WTC11 (cell line): ENCODE measurements at regions not wholly inside any gene's neighbourhood (a gene's known extent, or its start where the extent isn't known, plus 50 kb on each side); places are given as distances from the start of the nearest gene placed in this dataset.

ENCODE experiments used
- ATAC-seq: fragments of 200-7000 bp; cut with Tn5 transposase; 2 replicates; pipeline ENCODE4 v1.10.0; 2021; ENCODE audit warnings: mild to moderate bottlenecking, moderate library complexity
- CTCF ChIA-PET: fragments of 300-600 bp; sonication (Branson Sonifier 250); formaldehyde crosslinking; loops from one replicate; lab custom pipeline; 2021; ENCODE audit warnings: antibody characterized with exemption; lab: Charles Lee
- POLR2A ChIA-PET: fragments of 350-600 bp; sonication (Branson Sonifier 250); formaldehyde crosslinking; loops from one replicate; lab custom pipeline; 2021; ENCODE audit warnings: antibody characterized with exemption; lab: Charles Lee
- DNase-seq: peaks from one replicate; pipeline ENCODE4 v3.0.0; 2021; ENCODE audit warnings: low spot score
- H3K27ac Mint-ChIP-seq: 2 replicates; pipeline ENCODE4 v1.8.0; 2021; ENCODE audit warnings: mixed read lengths
- H3K27me3 Mint-ChIP-seq: 2 replicates; pipeline ENCODE4 v1.8.0; 2021; ENCODE audit warnings: low read depth, mild to moderate bottlenecking, moderate library complexity, mixed read lengths
- H3K36me3 Mint-ChIP-seq: 2 replicates; pipeline ENCODE4 v1.8.0; 2021; ENCODE audit warnings: mixed read lengths
- H3K4me1 Mint-ChIP-seq: 2 replicates; pipeline ENCODE4 v1.8.0; 2022; ENCODE audit warnings: mixed read lengths
- H3K4me3 Mint-ChIP-seq: 2 replicates; pipeline ENCODE4 v1.8.0; 2021; ENCODE audit warnings: mild to moderate bottlenecking, moderate library complexity, mixed read lengths
- H3K9me3 Mint-ChIP-seq: 2 replicates; pipeline ENCODE4 v1.8.0; 2021; ENCODE audit warnings: mixed read lengths
- E2F1 ChIP-seq: sonication (generic); formaldehyde crosslinking; IDR thresholded peaks from 2 replicates; pipeline ENCODE4 v1.8.0; 2022; ENCODE audit warnings: mild to moderate bottlenecking, missing genetic modification reagents
- FOXJ3 ChIP-seq: sonication (generic); formaldehyde crosslinking; IDR thresholded peaks from 2 replicates; pipeline ENCODE4 v1.9.0; 2021; ENCODE audit warnings: missing genetic modification reagents, mild to moderate bottlenecking, borderline replicate concordance
- FOXP1 ChIP-seq: sonication (generic); formaldehyde crosslinking; IDR thresholded peaks from 2 replicates; pipeline ENCODE4 v1.8.0; 2022; ENCODE audit warnings: missing genetic modification reagents, mild to moderate bottlenecking, moderate library complexity, borderline replicate concordance
- GTF2I ChIP-seq: fragments of 250-450 bp; sonication (Bioruptor Pico); conservative IDR thresholded peaks from 2 replicates; pipeline ENCODE4 v1.4.0; 2021; ENCODE audit warnings: mild to moderate bottlenecking
- JUN ChIP-seq: sonication (generic); formaldehyde crosslinking; IDR thresholded peaks from 2 replicates; pipeline ENCODE4 v1.8.0; 2023; ENCODE audit warnings: mild to moderate bottlenecking, missing genetic modification reagents
- KAT7 ChIP-seq: sonication (generic); formaldehyde crosslinking; IDR thresholded peaks from 2 replicates; pipeline ENCODE4 v1.8.1; 2023; ENCODE audit warnings: missing genetic modification reagents, mild to moderate bottlenecking, borderline replicate concordance
- MYBL2 ChIP-seq: sonication (generic); formaldehyde crosslinking; IDR thresholded peaks from 2 replicates; pipeline ENCODE4 v1.8.1; 2023; ENCODE audit warnings: mild to moderate bottlenecking, moderate library complexity, missing genetic modification reagents
- PRRX2 ChIP-seq: fragments of 250-450 bp; sonication (Bioruptor Pico); IDR thresholded peaks from 2 replicates; pipeline ENCODE4 v1.8.0; 2021; ENCODE audit warnings: mild to moderate bottlenecking
- SMAD3 ChIP-seq: sonication (generic); formaldehyde crosslinking; IDR thresholded peaks from 2 replicates; pipeline ENCODE4 v1.8.0; 2022; ENCODE audit warnings: missing genetic modification reagents, mild to moderate bottlenecking, borderline replicate concordance
- SOX15 ChIP-seq: fragments of 250-450 bp; sonication (Bioruptor Pico); IDR thresholded peaks from 2 replicates; pipeline ENCODE4 v1.9.0; 2021; ENCODE audit warnings: mild to moderate bottlenecking
- SP1 ChIP-seq: sonication (generic); formaldehyde crosslinking; conservative IDR thresholded peaks from 2 replicates; pipeline ENCODE4 v1.8.1; 2022; ENCODE audit warnings: missing genetic modification reagents
- STAT6 ChIP-seq: sonication (generic); formaldehyde crosslinking; conservative IDR thresholded peaks from 2 replicates; pipeline ENCODE4 v1.8.1; 2023; ENCODE audit warnings: mild to moderate bottlenecking, low read depth, missing genetic modification reagents, moderate library complexity
- USF2 ChIP-seq: sonication (generic); formaldehyde crosslinking; IDR thresholded peaks from 2 replicates; pipeline ENCODE4 v1.8.1; 2023; ENCODE audit warnings: mild to moderate bottlenecking, missing genetic modification reagents, moderate library complexity
- ZBTB43 ChIP-seq: sonication (generic); formaldehyde crosslinking; IDR thresholded peaks from 2 replicates; pipeline ENCODE4 v1.8.1; 2023; ENCODE audit warnings: mild to moderate bottlenecking, missing genetic modification reagents
- ZMAT4 ChIP-seq: fragments of 250-450 bp; sonication (Bioruptor Pico); IDR thresholded peaks from 2 replicates; pipeline ENCODE4 v1.9.0; 2021; ENCODE audit warnings: mild to moderate bottlenecking
- ZNF263 ChIP-seq: sonication (generic); formaldehyde crosslinking; IDR thresholded peaks from 2 replicates; pipeline ENCODE4 v1.8.1; 2022; ENCODE audit warnings: low read depth, mild to moderate bottlenecking, moderate library complexity, missing genetic modification reagents
- ZNF425 ChIP-seq: fragments of 250-450 bp; sonication (Bioruptor Pico); conservative IDR thresholded peaks from 2 replicates; pipeline ENCODE4 v1.9.0; 2021; ENCODE audit warnings: mild to moderate bottlenecking
- TF ChIP-seq, protein P1 (sequence below): sonication (generic); formaldehyde crosslinking; IDR thresholded peaks from 2 replicates; pipeline ENCODE4 v1.8.0; 2023; ENCODE audit warnings: missing genetic modification reagents
- TF ChIP-seq, protein P2 (sequence below): sonication (generic); formaldehyde crosslinking; IDR thresholded peaks from 2 replicates; pipeline ENCODE4 v1.8.0; 2022; ENCODE audit warnings: mild to moderate bottlenecking, missing genetic modification reagents

DNA sequence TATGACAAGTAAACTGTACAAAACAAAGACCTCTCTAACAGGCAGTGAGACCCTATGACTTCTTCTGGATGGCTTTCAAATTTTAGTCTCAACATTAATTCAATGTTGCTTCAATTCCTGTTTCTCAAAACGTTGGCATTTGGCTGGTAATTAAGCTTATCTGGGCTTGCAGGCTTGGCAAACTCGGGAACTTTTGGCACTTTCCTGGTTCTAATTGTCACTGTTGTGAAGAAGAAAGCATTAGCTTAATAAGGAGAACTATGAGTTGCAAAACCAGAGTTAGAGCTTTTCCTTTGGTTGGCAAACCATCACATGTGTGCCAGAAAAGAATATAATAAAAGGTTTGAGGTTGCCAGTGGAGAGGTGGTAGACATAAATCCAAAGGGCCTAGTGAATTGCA, 698.3 kb downstream of the LRRIQ3 start:
- TF ChIP-seq ZNF263 (no peak), SMAD3 (CRISPR knock-in tag) (no peak), ZNF425 (no peak), USF2 (CRISPR knock-in tag) (no peak), JUN (no peak), FOXJ3 (no peak), GTF2I (CRISPR knock-in tag) (no peak), SOX15 (CRISPR knock-in tag) (no peak), ZMAT4 (CRISPR knock-in tag) (no peak), ZBTB43 (CRISPR knock-in tag) (no peak), KAT7 (CRISPR knock-in tag) (no peak), MYBL2 (CRISPR knock-in tag) (no peak), PRRX2 (CRISPR knock-in tag) (no peak)
- TF ChIP-seq, protein P1, sequence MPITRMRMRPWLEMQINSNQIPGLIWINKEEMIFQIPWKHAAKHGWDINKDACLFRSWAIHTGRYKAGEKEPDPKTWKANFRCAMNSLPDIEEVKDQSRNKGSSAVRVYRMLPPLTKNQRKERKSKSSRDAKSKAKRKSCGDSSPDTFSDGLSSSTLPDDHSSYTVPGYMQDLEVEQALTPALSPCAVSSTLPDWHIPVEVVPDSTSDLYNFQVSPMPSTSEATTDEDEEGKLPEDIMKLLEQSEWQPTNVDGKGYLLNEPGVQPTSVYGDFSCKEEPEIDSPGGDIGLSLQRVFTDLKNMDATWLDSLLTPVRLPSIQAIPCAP (CRISPR knock-in tag) = no peak
- TF ChIP-seq, protein P2, sequence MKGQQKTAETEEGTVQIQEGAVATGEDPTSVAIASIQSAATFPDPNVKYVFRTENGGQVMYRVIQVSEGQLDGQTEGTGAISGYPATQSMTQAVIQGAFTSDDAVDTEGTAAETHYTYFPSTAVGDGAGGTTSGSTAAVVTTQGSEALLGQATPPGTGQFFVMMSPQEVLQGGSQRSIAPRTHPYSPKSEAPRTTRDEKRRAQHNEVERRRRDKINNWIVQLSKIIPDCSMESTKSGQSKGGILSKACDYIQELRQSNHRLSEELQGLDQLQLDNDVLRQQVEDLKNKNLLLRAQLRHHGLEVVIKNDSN (CRISPR knock-in tag) = no peak

GRCh38 chr1:73491621-73492020, 706.4 kb downstream of the LRRIQ3 start:
- peaks cover 20% of the 10 kb centered on the region for H3K9me3 Mint-ChIP-seq
- ChIA-PET CTCF (no interaction called here), POLR2A (no interaction called here)
- no peak for ATAC-seq
- no peaks in the 10 kb centered on the region for H3K27me3 Mint-ChIP-seq
- H3K27ac Mint-ChIP-seq = no peak overlapping the region
- DNase-seq = no peak
- TF ChIP-seq SP1 (CRISPR knock-in tag) = no peak
- no peak for TF ChIP-seq FOXP1 (CRISPR knock-in tag)
- no peak for TF ChIP-seq STAT6 (CRISPR knock-in tag)
- TF ChIP-seq ZBTB43 (CRISPR knock-in tag) = no peak
- TF ChIP-seq, protein P1 (CRISPR knock-in tag) = no peak
- no peak for TF ChIP-seq E2F1 (CRISPR knock-in tag)
- H3K36me3 Mint-ChIP-seq = no peaks in the 10 kb centered on the region
- no peak overlapping the region for H3K4me3 Mint-ChIP-seq
- H3K4me1 Mint-ChIP-seq = no peaks in the 10 kb centered on the region

More for the DNA sequence above, 698.3 kb downstream of the LRRIQ3 start:
- ATAC-seq (no peak), DNase-seq (no peak)
- Mint-ChIP-seq H3K36me3 (no peaks in the 10 kb centered on the region), H3K4me3 (no peak overlapping the region), H3K27me3 (no peaks in the 10 kb centered on the region), H3K27ac (no peak overlapping the region), H3K4me1 (0 out of 2 replicates have a peak, but pooled peaks cover 5% of the 10 kb centered on the region), H3K9me3 (no peaks in the 10 kb centered on the region)
- CTCF ChIA-PET = no interaction called here
- POLR2A ChIA-PET = no interaction called here
